ENCODE measurements at regions not wholly inside any gene's neighbourhood (a gene's known extent, or its start where the extent isn't known, plus 50 kb on each side); places are given as distances from the start of the nearest gene placed in this dataset.

DNA sequence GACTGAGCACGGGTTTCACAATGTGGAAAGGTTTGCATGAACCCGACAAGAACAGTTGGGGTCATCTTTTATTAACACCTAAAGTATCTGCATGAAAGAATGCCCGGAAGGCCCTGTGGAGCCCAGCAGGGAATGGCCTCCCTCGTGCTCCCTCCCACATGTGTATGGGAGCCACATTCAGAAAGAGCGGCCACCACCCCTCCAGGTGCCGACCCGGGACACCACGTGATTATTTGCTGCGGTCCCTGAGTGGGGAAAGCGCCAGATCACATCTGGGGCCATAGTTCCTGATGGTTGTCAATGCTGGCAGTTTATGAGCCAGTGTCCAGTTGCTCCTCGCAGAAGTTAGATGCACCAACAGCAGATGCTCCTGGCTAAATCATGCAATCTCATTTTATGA is 571.4 kb downstream of the TCERG1L start:
- TF ChIP-seq, protein P1, sequence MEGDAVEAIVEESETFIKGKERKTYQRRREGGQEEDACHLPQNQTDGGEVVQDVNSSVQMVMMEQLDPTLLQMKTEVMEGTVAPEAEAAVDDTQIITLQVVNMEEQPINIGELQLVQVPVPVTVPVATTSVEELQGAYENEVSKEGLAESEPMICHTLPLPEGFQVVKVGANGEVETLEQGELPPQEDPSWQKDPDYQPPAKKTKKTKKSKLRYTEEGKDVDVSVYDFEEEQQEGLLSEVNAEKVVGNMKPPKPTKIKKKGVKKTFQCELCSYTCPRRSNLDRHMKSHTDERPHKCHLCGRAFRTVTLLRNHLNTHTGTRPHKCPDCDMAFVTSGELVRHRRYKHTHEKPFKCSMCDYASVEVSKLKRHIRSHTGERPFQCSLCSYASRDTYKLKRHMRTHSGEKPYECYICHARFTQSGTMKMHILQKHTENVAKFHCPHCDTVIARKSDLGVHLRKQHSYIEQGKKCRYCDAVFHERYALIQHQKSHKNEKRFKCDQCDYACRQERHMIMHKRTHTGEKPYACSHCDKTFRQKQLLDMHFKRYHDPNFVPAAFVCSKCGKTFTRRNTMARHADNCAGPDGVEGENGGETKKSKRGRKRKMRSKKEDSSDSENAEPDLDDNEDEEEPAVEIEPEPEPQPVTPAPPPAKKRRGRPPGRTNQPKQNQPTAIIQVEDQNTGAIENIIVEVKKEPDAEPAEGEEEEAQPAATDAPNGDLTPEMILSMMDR (IDR thresholded peaks at IDR 0.05): no peak
- TF ChIP-seq REST (IDR thresholded peaks at IDR 0.05; ENCODE audit: insufficient read depth in 1 of 2, low read depth in 2 of 2, low read length in 1 of 2): no peak
- TF ChIP-seq SIN3A (IDR thresholded peaks at IDR 0.05; ENCODE audit: borderline replicate concordance, insufficient read depth, low read depth, low read length): no peak
- TF ChIP-seq TCF7L2 (IDR thresholded peaks at IDR 0.05; ENCODE audit: low read depth, low read length): no peak
- no peak for TF ChIP-seq POLR2AphosphoS5 (IDR thresholded peaks at IDR 0.05; ENCODE audit: low read depth, low read length)
